ES-I3 (cell line): ENCODE measurements at regions not wholly inside any gene's neighbourhood (a gene's known extent, or its start where the extent isn't known, plus 50 kb on each side); places are given as distances from the start of the nearest gene placed in this dataset.
"Not testable (repeated sequence)": the region's sequence is repeated elsewhere in the genome, so short reads cannot be mapped to it uniquely, and the experiment has no call there.

Source experiments
- H3K36me3 ChIP-seq: 2 replicates; pipeline ENCODE4 v1.6.1; 2013; ENCODE audit warnings: mild to moderate bottlenecking, low read length, control low read depth, moderate library complexity; ENCODE audit not compliant: insufficient read depth
- H3K4me1 ChIP-seq: 2 replicates; pipeline ENCODE4 v1.6.1; 2013; ENCODE audit warnings: mild to moderate bottlenecking, control low read depth, low read length; ENCODE audit not compliant: insufficient read depth
- H3K9ac ChIP-seq: 2 replicates; pipeline ENCODE4 v1.6.1; 2013; ENCODE audit warnings: low read depth, mild to moderate bottlenecking, low read length, moderate library complexity
- H3K9me3 ChIP-seq: 2 replicates; pipeline ENCODE4 v1.6.1; 2013; ENCODE audit warnings: mild to moderate bottlenecking, low read length, moderate library complexity; ENCODE audit not compliant: control insufficient read depth, insufficient read depth

DNA sequence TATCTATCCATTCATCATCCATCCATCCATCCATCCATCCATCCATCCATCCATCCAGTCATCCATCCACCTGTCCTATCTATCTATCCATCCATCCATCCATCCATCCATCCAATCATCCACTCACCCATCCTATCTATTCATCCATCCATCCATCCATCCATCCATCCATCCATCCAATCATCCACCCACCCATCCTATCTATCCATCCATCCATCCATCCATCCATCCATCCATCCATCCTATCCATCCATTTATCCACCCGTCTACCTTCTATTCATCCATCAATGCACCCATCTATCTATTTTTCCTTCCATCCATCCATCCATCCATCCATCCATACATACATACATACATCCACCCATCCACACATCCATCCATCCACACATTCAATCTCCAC, 540.1 kb downstream of the TBC1D22A start:
- not testable (repeated sequence) for H3K9me3 ChIP-seq, H3K9ac ChIP-seq, H3K36me3 ChIP-seq, H3K4me1 ChIP-seq

DNA sequence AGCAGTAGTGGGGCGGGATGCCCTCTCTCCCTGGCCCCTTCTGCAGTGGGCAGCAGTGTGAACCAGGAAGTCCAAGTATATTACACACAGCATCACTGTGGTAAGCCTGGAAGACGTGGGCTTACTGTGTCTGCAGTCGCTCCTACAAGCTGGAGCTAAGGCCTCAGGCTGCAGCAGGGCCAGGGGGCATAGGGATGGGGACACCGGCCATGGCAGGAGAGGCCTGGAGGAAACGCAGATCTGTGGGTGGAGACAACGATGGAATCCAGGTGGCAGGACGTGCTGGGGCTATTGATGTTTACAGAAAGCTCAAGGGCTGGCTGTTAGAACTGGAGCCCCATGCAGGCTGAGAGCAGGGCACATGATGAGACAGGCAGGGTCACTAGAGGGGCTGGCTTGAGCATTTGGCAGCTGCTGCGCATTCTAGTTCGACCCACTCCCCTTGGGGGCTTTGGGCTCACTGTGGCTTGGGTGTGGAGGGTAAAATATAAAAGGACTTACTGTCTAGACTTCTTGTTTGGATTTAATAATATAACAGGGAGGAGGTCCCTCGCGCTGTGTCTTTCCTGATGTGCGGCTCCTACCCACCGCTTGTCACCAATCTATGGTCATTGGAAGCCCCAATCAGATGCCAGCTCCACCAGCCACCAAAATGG, 539.5 kb downstream of the TBC1D22A start:
- no peaks in the 10 kb centered on the region for H3K36me3 ChIP-seq
- no peaks in the 10 kb centered on the region for H3K9me3 ChIP-seq
- H3K4me1 ChIP-seq: no peaks in the 10 kb centered on the region
- H3K9ac ChIP-seq: no peak overlapping the region

DNA sequence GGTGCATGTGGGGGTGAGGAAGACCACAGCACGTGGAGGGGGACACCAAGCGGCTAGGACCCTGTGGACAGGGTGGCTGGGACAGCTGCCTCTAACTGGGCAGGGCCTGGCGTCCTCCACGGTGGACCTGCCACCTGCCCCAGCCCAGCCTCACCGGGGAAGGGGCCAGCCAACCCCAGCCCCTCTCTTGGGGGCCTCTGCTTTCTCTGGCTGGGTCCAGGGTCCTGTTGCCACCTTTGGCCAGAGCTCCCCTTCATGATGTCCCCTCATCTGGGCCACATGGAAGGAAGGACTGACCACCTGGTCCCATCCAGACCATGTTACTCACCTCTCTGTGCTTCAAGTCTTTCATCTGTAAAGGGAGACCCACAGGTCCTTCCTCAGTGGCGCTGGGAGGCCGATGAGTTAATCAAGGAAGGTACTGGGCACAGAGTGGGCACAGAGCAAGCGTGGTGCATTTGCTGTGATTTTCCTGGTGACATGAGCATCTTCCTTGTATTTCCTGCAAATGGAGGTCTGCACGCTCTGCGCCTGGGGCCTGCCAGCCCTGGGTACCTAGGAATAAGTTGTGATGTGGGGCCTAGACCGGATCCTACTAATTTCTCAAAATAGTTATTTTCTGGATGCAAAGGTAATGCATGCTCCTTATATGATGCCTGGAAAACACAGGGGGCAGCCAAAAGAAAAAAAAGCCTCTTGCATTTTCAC, 538.4 kb downstream of the TBC1D22A start:
- Histone ChIP-seq H3K36me3 (no peaks in the 10 kb centered on the region), H3K4me1 (no peaks in the 10 kb centered on the region), H3K9ac (no peak overlapping the region), H3K9me3 (no peaks in the 10 kb centered on the region)

DNA sequence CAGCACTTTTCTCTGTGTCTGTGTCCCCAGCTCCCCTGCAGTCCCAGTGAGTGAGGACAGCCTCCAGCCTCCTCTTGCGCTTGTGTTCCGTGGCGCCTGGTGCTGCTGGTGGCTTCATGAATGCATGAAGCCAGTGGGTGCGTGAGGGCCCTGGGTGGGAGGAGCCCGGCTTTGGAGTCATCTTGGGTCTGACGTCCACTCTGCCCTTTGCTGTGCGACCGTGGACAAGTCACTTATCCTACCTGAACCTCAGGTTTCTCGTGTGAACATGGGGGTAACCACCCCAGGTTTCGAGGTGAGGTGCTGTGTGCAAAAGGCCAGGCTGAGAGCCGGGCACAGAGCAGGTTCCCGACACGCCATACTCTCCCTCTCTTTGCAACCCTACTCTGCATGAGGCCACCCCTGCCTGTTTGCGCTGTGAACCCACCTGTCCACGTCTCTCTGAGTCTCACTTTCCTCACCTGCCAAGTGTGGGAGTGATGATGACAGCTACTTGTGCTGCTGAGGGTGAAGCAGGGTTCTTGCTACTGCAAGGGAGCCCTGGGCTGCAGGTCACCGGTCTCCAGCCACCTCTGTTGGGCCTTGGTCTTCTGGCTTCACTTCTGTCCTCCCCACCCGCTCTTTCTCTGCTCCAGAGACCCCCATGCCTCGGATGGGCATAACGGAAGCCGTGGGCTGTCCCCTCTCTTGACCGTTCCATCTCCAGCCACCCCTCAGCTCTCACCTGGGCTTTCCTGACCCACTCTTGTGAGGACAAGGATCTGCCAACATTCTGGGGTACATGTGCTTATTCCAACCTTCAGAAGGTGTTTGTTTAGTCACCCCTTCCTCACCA, 537.6 kb downstream of the TBC1D22A start:
- Histone ChIP-seq H3K36me3 (no peaks in the 10 kb centered on the region), H3K4me1 (no peaks in the 10 kb centered on the region), H3K9me3 (no peaks in the 10 kb centered on the region), H3K9ac (no peak overlapping the region)

DNA sequence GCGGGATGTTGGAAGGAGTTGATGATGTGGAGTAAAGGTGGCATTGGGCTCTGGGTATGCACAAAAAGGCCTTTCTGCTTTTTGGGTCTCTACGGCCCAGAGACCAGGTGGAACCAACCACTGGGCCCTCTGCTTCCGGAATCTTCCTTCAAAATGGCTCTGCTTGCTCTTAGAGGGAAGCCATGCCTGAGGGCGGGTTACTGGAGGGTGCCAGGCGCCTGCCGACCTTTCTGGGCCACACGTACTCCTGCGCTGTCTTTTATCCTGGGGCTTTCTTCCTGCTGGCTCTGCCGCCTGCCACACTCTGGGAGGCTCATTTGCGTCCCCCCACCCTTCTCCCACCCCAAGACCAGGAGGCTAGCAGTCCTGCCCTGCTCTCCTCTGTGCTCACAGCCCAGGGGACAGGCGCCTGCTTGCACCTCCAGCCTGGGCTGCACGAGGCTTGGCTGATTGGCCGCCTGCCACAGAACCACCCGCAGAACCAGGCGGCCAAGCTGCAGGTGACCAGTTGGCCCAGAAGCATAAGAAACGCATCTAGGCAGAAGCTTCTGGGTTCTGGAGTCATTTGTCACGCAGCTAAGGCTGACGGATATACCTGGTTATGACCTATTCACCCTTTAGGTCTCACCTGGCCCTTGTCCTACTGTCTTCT, 536.9 kb downstream of the TBC1D22A start:
- no peaks in the 10 kb centered on the region for H3K4me1 ChIP-seq
- H3K36me3 ChIP-seq: no peaks in the 10 kb centered on the region
- H3K9me3 ChIP-seq: no peaks in the 10 kb centered on the region
- H3K9ac ChIP-seq: no peak overlapping the region

DNA sequence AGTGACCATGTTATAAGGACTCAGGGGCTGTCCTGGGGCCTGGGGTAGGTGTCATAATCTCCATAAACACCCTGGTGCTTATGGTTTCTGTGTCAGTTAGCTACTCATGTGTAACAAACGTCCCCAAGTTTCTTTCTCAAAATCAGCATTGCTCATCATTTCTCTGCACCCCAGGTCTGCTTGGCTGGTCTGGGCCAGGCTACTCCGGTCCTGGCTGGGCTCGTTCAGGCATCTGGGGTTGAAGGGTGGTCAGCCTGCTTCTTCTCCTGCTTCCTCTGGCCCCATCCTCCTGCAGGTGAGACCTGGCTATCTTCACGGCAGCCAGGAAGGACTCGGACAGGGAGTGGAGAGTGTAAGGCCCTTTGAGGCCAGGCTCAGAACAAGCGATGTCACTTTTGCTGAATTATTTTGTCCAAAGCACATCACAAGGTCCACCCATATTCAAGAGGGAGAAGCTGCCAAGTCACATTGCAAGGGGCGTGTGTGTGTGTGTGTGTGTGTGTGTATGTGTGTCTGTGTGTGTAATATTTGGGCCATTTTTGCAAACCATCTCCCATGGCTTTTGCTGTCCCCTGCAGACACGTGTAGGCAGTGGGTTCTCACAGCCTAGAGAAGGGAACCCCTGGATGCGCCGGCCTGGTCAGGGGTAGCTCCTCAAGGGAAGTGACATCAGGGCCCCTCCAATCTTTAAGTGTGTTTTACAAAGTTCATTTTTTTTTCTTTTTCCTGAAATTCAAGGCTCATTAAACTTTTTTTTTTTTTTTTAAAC, 535.8 kb downstream of the TBC1D22A start:
- H3K9me3 ChIP-seq: no peaks in the 10 kb centered on the region
- no peaks in the 10 kb centered on the region for H3K36me3 ChIP-seq
- H3K4me1 ChIP-seq: no peaks in the 10 kb centered on the region
- H3K9ac ChIP-seq: no peak overlapping the region

DNA sequence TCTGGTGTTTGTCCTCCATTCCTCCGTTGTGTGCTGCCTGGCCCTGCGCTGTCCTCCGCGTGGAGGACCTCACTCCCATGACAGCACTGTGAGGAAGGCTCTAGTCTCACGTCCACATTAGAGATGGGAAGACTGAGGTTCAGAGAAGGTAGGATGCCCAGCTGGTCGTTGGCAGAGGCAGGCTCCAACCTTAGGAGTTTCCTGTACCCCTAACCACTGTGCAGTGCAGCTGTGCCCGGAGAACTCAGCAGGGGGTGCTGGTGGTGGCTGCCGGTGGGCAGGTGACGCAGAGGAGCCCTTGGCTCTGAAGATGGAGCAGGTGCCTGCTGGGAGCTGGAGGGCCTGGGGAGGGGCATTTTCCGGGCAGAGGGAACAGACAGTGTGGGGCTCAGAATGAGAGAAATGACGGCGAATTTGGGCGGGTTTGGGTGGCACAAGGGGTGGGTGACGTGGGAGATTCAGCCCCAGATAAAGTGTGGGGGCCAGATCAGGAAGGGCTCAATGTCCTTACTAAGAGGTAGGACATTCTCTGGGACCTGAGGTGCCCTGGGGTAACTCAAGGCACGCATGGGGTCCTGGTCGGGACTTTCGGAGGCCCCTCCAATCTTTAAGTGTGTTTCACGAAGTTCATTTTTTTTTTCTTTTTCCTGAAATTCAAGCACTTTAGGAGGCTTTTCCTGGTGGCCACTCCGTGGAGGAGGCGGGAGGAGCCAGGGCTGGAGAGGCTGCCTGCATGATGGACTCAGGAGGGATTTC, 535.0 kb downstream of the TBC1D22A start:
- Histone ChIP-seq H3K36me3 (no peaks in the 10 kb centered on the region), H3K9me3 (no peaks in the 10 kb centered on the region), H3K9ac (no peak overlapping the region), H3K4me1 (no peaks in the 10 kb centered on the region)

DNA sequence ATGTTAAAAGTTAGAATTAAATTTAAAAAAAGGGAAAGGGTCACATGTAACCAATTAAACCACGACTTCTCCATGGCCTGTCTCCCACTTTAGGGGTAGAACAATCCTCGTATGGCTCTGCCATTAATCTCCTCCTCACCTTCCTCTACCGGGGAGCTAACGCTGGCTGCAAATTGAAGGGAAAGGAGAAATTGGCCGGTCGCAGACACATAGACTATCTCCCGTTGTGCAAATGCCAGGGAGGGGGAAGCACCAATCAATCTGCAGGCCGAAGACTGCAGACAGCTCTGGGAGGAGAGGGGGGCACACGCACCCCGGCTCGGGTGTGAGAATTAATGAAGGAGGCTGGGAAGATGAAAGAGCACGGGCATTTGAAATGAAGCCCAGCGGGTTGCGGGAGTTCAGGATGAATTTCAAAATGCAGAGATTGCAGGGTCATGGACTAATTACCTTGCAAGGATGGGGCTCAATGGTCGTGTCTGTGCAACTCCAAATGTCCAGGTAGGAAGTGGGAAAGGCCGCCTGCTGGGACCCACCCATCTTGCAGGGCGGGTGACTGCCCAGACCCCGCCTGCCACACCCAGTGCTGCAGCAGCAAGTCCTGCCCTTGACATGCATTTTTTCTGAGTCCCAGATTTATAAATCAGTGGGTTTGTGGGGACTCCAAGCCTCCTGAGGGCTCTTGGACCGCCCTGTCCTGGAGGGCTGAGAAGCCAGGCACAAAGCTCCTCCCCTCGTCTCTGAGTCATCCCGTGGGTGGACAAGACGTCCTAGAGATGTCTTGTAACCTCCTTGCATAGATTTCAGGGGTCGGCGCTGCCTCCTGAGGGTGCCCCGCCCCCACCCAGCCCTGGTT, 534.2 kb downstream of the TBC1D22A start:
- no peaks in the 10 kb centered on the region for H3K4me1 ChIP-seq
- H3K9me3 ChIP-seq: no peaks in the 10 kb centered on the region
- H3K9ac ChIP-seq: no peak overlapping the region
- H3K36me3 ChIP-seq: no peaks in the 10 kb centered on the region

DNA sequence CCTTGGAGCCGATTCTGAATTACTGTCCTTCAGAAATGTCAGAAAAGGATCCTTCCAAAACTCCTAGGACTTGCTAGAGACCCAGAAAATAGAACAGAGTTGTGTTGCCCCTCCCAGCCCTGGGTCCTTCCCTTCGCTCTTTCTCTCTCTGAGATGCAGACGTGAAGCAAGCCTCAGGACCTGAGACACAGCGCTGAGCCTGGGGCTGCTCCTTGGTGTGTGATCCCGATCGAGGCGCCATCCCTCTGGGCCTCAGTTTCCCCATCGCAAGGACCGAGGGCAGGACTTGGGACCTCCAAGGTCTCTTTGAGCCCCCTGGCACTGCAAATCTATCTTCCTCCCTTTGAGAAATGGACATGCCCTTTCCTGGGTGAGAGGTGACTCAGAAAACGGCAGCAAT, 533.5 kb downstream of the TBC1D22A start:
- H3K9ac ChIP-seq: no peak overlapping the region
- H3K36me3 ChIP-seq: no peaks in the 10 kb centered on the region
- no peaks in the 10 kb centered on the region for H3K9me3 ChIP-seq
- H3K4me1 ChIP-seq: no peaks in the 10 kb centered on the region

DNA sequence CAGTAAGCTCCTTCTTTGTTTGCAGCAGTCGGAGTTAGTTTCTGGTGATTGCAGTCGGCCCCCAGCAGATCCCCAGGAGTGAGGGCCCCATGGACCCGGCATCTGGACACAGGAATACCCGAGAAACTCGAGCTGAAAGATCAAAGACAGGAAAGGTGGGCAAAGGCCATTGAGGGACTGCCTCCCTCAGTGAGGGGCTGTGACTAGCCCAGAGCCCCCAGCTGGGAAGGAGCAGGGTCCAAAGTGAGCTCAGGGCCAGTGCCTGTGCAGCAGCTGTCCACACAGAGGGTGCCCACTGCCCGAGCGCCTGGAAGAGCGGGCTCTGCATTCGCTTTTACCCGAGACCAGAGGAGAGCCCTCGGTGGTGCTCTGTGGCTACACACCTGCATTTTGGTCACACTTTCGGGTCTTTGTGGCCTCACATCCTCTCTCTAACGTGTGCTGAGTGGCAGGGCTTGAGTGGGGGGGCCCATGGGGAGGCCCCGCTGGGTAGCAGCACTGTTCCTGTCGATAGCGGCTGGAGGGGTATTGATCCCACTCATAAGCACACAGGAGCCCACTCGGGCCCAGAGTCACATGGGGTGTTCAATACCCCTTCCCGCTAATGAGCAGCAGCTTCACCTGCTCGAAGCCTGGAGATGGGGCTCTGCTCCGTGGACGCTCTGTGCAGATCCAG, 532.9 kb downstream of the TBC1D22A start:
- Histone ChIP-seq H3K4me1 (no peaks in the 10 kb centered on the region), H3K9me3 (no peaks in the 10 kb centered on the region), H3K9ac (no peak overlapping the region), H3K36me3 (no peaks in the 10 kb centered on the region)

DNA sequence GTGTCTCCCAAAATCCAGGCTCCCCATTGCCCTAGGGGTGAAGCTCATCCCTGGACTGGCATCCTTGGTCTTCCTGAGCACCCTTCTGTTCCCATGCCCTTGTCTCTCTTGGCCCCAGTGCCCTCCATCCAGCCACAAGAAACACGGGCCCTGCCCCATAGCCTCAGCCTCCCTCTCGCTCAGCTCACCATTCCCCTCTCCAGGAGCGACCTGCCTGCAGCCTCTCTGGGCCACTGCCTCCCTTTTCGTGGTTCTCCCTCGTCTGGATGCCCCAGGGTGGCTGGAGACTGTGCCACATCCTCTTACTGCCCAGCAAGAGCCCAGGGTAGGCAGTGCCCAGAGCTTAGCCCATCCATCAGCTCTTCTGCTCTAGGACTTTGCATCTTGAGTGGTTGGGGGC, 532.1 kb downstream of the TBC1D22A start:
- Histone ChIP-seq H3K9me3 (no peaks in the 10 kb centered on the region), H3K4me1 (no peaks in the 10 kb centered on the region), H3K9ac (no peak overlapping the region), H3K36me3 (no peaks in the 10 kb centered on the region)

DNA sequence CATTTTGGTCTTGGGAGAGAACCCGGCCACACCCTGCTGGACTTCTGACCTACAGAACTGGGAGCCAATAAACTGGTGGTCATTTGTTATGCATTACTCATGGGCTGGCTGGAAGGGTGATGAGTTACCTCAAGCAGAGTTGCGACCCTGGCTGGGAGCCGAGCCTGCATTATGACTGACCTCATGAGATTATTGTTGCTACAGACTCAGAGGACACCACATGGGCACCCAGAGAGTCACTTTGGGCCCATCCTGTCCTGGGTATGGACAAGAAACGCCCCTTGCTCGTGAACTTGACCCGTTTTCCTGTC, 531.7 kb downstream of the TBC1D22A start:
- H3K9me3 ChIP-seq: no peaks in the 10 kb centered on the region

More for the DNA sequence above, 531.7 kb downstream of the TBC1D22A start:
- Histone ChIP-seq H3K4me1 (no peaks in the 10 kb centered on the region), H3K36me3 (no peaks in the 10 kb centered on the region), H3K9ac (no peak overlapping the region)
